Right atrium auricular region (tissue), 2 donors: ENCODE measurements at regions not wholly inside any gene's neighbourhood (a gene's known extent, or its start where the extent isn't known, plus 50 kb on each side); places are given as distances from the start of the nearest gene placed in this dataset.

Source experiments
- DNase-seq: peaks from one replicate; pipeline ENCODE4 v3.0.0-alpha.2; 2019; ENCODE audit warnings: low spot score
- H3K27ac ChIP-seq, 2 donors: fragments of 200-600 bp; sonication (generic); 1 replicate in 1 of 2; 2 replicates in 1 of 2; pipeline ENCODE4 v1.5.1; 2016 to 2019
- H3K27me3 ChIP-seq, 2 donors: fragments of 200-600 bp; sonication (generic); one replicate each; pipeline versions ENCODE4 v1.5.1 to v1.6.0; 2017 to 2019
- H3K36me3 ChIP-seq: fragments of 200-600 bp; sonication (generic); one replicate; pipeline ENCODE4 v1.5.1; 2016
- H3K4me1 ChIP-seq, 2 donors: fragments of 200-600 bp; sonication (generic); one replicate each; pipeline versions ENCODE4 v1.5.1 to v1.6.0; 2017 to 2019
- H3K4me3 ChIP-seq, 2 donors: fragments of 200-600 bp; sonication (generic); 1 replicate in 1 of 2; 2 replicates in 1 of 2; pipeline ENCODE4 v1.5.1; 2017 to 2019; ENCODE audit warnings: mild to moderate bottlenecking in 1 of 2, moderate library complexity in 1 of 2
- H3K9me3 ChIP-seq, 2 donors: fragments of 200-600 bp; sonication (generic); one replicate each; pipeline ENCODE4 v1.5.1; 2019
- TF ChIP-seq, protein P1 (sequence below), 2 donors: fragments of 200-600 bp; sonication (generic); IDR thresholded peaks; one replicate each; pipeline ENCODE4 v1.5.1; 2019; ENCODE audit warnings: antibody characterized with exemption in 2 of 2

DNA sequence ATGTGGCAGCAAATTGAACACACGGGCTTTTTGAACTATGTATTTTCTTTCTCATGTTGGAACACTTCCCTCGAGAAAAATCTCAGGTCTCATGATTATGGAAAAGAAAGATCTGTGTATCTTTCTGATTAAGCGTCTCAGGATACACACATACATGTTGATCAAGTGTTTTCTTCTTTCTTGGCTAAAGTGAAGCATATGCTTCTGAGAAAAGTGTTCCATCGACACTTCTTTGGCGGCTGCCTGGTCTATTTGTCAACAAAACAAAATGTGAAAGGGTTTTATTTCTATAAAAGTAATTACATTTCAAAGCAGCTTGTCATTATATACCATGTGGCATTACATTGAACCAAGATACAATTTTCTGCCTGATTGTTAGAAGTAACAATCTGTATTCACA, 157.5 kb downstream of the DLEU7 start:
- H3K9me3 ChIP-seq = no peaks in the 10 kb centered on the region
- peak overlapping the region; percentile 37 to 79 for H3K27ac ChIP-seq
- H3K36me3 ChIP-seq = no peaks in the 10 kb centered on the region
- H3K4me3 ChIP-seq = no peak overlapping the region
- no peaks in the 10 kb centered on the region for H3K27me3 ChIP-seq
- no peak for DNase-seq
- TF ChIP-seq, protein P1, sequence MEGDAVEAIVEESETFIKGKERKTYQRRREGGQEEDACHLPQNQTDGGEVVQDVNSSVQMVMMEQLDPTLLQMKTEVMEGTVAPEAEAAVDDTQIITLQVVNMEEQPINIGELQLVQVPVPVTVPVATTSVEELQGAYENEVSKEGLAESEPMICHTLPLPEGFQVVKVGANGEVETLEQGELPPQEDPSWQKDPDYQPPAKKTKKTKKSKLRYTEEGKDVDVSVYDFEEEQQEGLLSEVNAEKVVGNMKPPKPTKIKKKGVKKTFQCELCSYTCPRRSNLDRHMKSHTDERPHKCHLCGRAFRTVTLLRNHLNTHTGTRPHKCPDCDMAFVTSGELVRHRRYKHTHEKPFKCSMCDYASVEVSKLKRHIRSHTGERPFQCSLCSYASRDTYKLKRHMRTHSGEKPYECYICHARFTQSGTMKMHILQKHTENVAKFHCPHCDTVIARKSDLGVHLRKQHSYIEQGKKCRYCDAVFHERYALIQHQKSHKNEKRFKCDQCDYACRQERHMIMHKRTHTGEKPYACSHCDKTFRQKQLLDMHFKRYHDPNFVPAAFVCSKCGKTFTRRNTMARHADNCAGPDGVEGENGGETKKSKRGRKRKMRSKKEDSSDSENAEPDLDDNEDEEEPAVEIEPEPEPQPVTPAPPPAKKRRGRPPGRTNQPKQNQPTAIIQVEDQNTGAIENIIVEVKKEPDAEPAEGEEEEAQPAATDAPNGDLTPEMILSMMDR (IDR thresholded peaks at IDR 0.05) = no peak
- peaks cover 0 to 31% of the 10 kb centered on the region in 2 donors for H3K4me1 ChIP-seq

GRCh38 chr13:50686551-50686950, 156.9 kb downstream of the DLEU7 start:
- Histone ChIP-seq H3K4me1 (peaks cover 0 to 37% of the 10 kb centered on the region in 2 donors), H3K27ac (peak overlapping the region; percentile 37 to 79), H3K4me3 (no peak overlapping the region), H3K9me3 (no peaks in the 10 kb centered on the region), H3K36me3 (no peaks in the 10 kb centered on the region), H3K27me3 (no peaks in the 10 kb centered on the region)
- TF ChIP-seq, protein P1 (IDR thresholded peaks at IDR 0.05) = no peak
- DNase-seq = no peak

- TF ChIP-seq, protein P1 (IDR thresholded peaks at IDR 0.05) = no peak
- Histone ChIP-seq H3K4me3 (no peak overlapping the region), H3K27me3 (no peaks in the 10 kb centered on the region), H3K4me1 (peaks cover 0 to 46% of the 10 kb centered on the region in 2 donors), H3K27ac (no peak overlapping the region), H3K36me3 (no peaks in the 10 kb centered on the region), H3K9me3 (no peaks in the 10 kb centered on the region)
- DNase-seq = no peak
These were observed 155.9 kb downstream of the DLEU7 start for GRCh38 chr13:50687545-50687944.

GRCh38 chr13:50690006-50690405, 153.5 kb downstream of the DLEU7 start:
- TF ChIP-seq, protein P1 (IDR thresholded peaks at IDR 0.05) = no peak
- Histone ChIP-seq H3K9me3 (no peaks in the 10 kb centered on the region), H3K27me3 (no peaks in the 10 kb centered on the region), H3K27ac (no peak overlapping the region), H3K4me3 (no peak overlapping the region), H3K36me3 (no peaks in the 10 kb centered on the region), H3K4me1 (peaks cover 0 to 57% of the 10 kb centered on the region in 2 donors)
- no peak for DNase-seq

DNA sequence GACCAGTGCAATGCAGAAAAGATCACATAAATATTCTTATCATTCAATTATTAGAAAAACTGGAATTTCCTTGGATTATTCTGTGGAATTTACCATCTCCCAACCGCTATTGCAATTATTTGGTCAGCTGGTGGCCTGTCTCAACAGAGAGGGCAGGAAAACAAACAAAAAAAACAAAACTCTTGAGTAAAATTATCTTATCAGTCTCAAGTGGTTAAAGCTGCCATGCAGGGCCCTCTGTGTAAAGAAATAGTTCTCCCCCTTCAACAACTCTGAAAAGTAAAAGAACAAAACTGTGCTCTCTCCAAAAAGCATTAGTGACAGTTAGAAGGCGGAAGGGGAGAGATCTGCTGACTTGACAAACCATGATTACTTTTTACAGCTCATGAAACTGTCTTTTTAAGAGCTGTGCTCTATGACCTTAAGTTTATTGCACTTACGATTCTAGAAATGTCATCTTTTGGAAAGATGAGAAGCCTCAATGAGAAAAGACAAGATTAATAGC, 152.3 kb downstream of the DLEU7 start:
- Histone ChIP-seq H3K36me3 (no peaks in the 10 kb centered on the region), H3K27ac (peak overlapping the region; percentile 17 to 71), H3K4me1 (peaks cover 0 to 46% of the 10 kb centered on the region in 2 donors), H3K9me3 (no peaks in the 10 kb centered on the region), H3K27me3 (no peaks in the 10 kb centered on the region), H3K4me3 (no peak overlapping the region)
- TF ChIP-seq, protein P1 (IDR thresholded peaks at IDR 0.05) = no peak
- no peak for DNase-seq

GRCh38 chr13:50691681-50692263, 151.7 kb downstream of the DLEU7 start:
- no peaks in the 10 kb centered on the region for H3K27me3 ChIP-seq
- no peak for DNase-seq
- peaks cover 0 to 42% of the 10 kb centered on the region in 2 donors for H3K4me1 ChIP-seq
- no peak overlapping the region for H3K4me3 ChIP-seq
- TF ChIP-seq, protein P1 (IDR thresholded peaks at IDR 0.05) = no peak
- no peaks in the 10 kb centered on the region for H3K36me3 ChIP-seq
- H3K9me3 ChIP-seq = no peaks in the 10 kb centered on the region
- peak overlapping the region; percentile 17 to 71 for H3K27ac ChIP-seq
